ENCODE measurements at regions not wholly inside any gene's neighbourhood (a gene's known extent, or its start where the extent isn't known, plus 50 kb on each side); places are given as distances from the start of the nearest gene placed in this dataset.

- H3K27me3 ChIP-seq = no peaks in the 10 kb centered on the region
- H3K4me1 ChIP-seq = no peaks in the 10 kb centered on the region
- H3K36me3 ChIP-seq = no peaks in the 10 kb centered on the region
- intact Hi-C loops (cut with DNase I) = no loop called here
- no peak overlapping the region for H3K4me3 ChIP-seq
- no peaks in the 10 kb centered on the region for H3K9me3 ChIP-seq
- no peak for DNase-seq
- H3K27ac ChIP-seq = no peak overlapping the region
- TF ChIP-seq POLR2AphosphoS5 (IDR thresholded peaks at IDR 0.05) (no peak), EP300 (IDR thresholded peaks at IDR 0.05) (no peak), POLR2A (IDR thresholded peaks at IDR 0.05) (no peak)
- TF ChIP-seq, protein P1, sequence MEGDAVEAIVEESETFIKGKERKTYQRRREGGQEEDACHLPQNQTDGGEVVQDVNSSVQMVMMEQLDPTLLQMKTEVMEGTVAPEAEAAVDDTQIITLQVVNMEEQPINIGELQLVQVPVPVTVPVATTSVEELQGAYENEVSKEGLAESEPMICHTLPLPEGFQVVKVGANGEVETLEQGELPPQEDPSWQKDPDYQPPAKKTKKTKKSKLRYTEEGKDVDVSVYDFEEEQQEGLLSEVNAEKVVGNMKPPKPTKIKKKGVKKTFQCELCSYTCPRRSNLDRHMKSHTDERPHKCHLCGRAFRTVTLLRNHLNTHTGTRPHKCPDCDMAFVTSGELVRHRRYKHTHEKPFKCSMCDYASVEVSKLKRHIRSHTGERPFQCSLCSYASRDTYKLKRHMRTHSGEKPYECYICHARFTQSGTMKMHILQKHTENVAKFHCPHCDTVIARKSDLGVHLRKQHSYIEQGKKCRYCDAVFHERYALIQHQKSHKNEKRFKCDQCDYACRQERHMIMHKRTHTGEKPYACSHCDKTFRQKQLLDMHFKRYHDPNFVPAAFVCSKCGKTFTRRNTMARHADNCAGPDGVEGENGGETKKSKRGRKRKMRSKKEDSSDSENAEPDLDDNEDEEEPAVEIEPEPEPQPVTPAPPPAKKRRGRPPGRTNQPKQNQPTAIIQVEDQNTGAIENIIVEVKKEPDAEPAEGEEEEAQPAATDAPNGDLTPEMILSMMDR (IDR thresholded peaks at IDR 0.05) = no peak
- 75 to 78% methylated on average over 5 of the region's 5 CpGs for WGBS, 2 donors
Measured at GRCh38 chr13:39100996-39101738, 62.9 kb downstream of the NHLRC3 start.

- Histone ChIP-seq H3K4me3 (no peak overlapping the region), H3K27ac (no peak overlapping the region), H3K4me1 (no peaks in the 10 kb centered on the region), H3K36me3 (no peaks in the 10 kb centered on the region), H3K9me3 (no peaks in the 10 kb centered on the region), H3K27me3 (no peaks in the 10 kb centered on the region)
- TF ChIP-seq POLR2A (IDR thresholded peaks at IDR 0.05) = no peak
- 70 to 71% methylated on average over 6 of the region's 6 CpGs for WGBS, 2 donors
- intact Hi-C loops (cut with DNase I) = no loop called here
- DNase-seq = no peak
Measured at GRCh38 chr13:39102981-39103490, 64.8 kb downstream of the NHLRC3 start.

- Histone ChIP-seq H3K4me1 (no peaks in the 10 kb centered on the region), H3K9me3 (no peaks in the 10 kb centered on the region), H3K27me3 (no peaks in the 10 kb centered on the region), H3K36me3 (no peaks in the 10 kb centered on the region), H3K27ac (no peak overlapping the region), H3K4me3 (no peak overlapping the region)
- DNase-seq = no peak
- intact Hi-C loops (cut with DNase I) = no loop called here
- 30 to 57% methylated on average over 1 of the region's 1 CpG for WGBS, 2 donors
- TF ChIP-seq EP300 (IDR thresholded peaks at IDR 0.05) = no peak
- TF ChIP-seq, protein P1 (IDR thresholded peaks at IDR 0.05) = no peak
- no peak for TF ChIP-seq POLR2AphosphoS5 (IDR thresholded peaks at IDR 0.05)
- TF ChIP-seq POLR2A (IDR thresholded peaks at IDR 0.05) = no peak
Measured at GRCh38 chr13:39105110-39105509, 66.9 kb downstream of the NHLRC3 start.

GRCh38 chr13:39106216-39107005 is 68.2 kb downstream of the NHLRC3 start:
- Histone ChIP-seq H3K27ac (no peak overlapping the region), H3K36me3 (no peaks in the 10 kb centered on the region), H3K4me1 (no peaks in the 10 kb centered on the region), H3K9me3 (no peaks in the 10 kb centered on the region), H3K27me3 (no peaks in the 10 kb centered on the region), H3K4me3 (no peak overlapping the region)
- no peak for DNase-seq
- TF ChIP-seq, protein P1 (IDR thresholded peaks at IDR 0.05) = no peak
- TF ChIP-seq POLR2AphosphoS5 (IDR thresholded peaks at IDR 0.05) (no peak), POLR2A (IDR thresholded peaks at IDR 0.05) (no peak), EP300 (IDR thresholded peaks at IDR 0.05) (no peak)
- 22 to 58% methylated on average over 8 of the region's 8 CpGs for WGBS, 2 donors
- intact Hi-C loops (cut with DNase I) = no loop called here

DNA sequence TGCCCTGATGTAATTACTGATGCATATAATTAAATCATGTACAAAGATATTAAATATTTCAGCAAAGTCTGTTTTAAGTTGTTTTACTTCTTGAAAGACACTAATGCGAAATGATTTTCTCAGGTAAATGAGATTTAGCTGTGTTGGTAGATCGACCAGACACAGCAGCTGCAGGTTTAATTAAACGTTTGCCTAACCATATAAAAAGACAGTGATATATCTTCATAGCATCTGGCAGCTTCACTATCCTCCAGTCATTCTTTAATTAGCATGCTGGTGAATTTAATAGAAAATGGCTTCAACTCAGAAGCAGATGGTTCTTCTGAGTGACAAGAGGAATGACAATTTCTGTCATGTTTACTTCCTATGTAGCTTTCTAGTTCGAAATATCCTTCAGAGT is 69.3 kb downstream of the NHLRC3 start:
- Histone ChIP-seq H3K9me3 (no peaks in the 10 kb centered on the region), H3K36me3 (no peaks in the 10 kb centered on the region), H3K27me3 (no peaks in the 10 kb centered on the region), H3K4me1 (no peaks in the 10 kb centered on the region), H3K4me3 (no peak overlapping the region), H3K27ac (no peak overlapping the region)
- no peak for DNase-seq
- intact Hi-C loops (cut with DNase I) = no loop called here
- TF ChIP-seq POLR2A (IDR thresholded peaks at IDR 0.05) (no peak), EP300 (IDR thresholded peaks at IDR 0.05) (no peak), POLR2AphosphoS5 (IDR thresholded peaks at IDR 0.05) (no peak)
- TF ChIP-seq, protein P1 (IDR thresholded peaks at IDR 0.05) = no peak
- WGBS, 2 donors = 66% methylated on average over 4 of the region's 4 CpGs

Measured in sigmoid colon (tissue), 6 donors.